Neutrophil (primary cell): ENCODE measurements at regions not wholly inside any gene's neighbourhood (a gene's known extent, or its start where the extent isn't known, plus 50 kb on each side); places are given as distances from the start of the nearest gene placed in this dataset.

Experiments
- H3K27ac ChIP-seq: fragments of 200-600 bp; sonication (generic); 2 replicates; pipeline ENCODE4 v1.5.1; 2016; ENCODE audit warnings: mild to moderate bottlenecking, moderate library complexity
- H3K27me3 ChIP-seq: fragments of 200-600 bp; sonication (generic); 2 replicates; pipeline ENCODE4 v1.6.0; 2016; ENCODE audit warnings: mild to moderate bottlenecking
- H3K36me3 ChIP-seq: fragments of 200-600 bp; sonication (generic); 2 replicates; pipeline ENCODE4 v1.5.1; 2017
- H3K4me1 ChIP-seq, 2 experiments: fragments of 200-600 bp in 1 of 2; sonication (generic) in 1 of 2; 1 replicate in 1 of 2; 2 replicates in 1 of 2; pipeline versions ENCODE4 v1.5.1 to v1.6.1; 2013 to 2016; ENCODE audit warnings: low read depth in 1 of 2, low read length in 1 of 2, mild to moderate bottlenecking in 1 of 2, moderate library complexity in 1 of 2; ENCODE audit not compliant: control insufficient read depth in 1 of 2, insufficient read depth in 1 of 2
- H3K4me3 ChIP-seq, 2 experiments: fragments of 200-600 bp in 1 of 2; sonication (generic) in 1 of 2; 1 replicate in 1 of 2; 2 replicates in 1 of 2; pipeline ENCODE4 v1.5.1; 2013 to 2016; ENCODE audit warnings: low read depth in 1 of 2, low read length in 1 of 2, mild to moderate bottlenecking in 1 of 2, moderate library complexity in 1 of 2
- H3K9me3 ChIP-seq: fragments of 200-600 bp; sonication (generic); 2 replicates; pipeline ENCODE4 v1.5.1; 2016
- TF ChIP-seq, protein P1 (sequence below): fragments of 200-600 bp; sonication (generic); IDR thresholded peaks from 2 replicates; pipeline ENCODE4 v1.5.1; 2016; ENCODE audit warnings: antibody characterized with exemption

DNA sequence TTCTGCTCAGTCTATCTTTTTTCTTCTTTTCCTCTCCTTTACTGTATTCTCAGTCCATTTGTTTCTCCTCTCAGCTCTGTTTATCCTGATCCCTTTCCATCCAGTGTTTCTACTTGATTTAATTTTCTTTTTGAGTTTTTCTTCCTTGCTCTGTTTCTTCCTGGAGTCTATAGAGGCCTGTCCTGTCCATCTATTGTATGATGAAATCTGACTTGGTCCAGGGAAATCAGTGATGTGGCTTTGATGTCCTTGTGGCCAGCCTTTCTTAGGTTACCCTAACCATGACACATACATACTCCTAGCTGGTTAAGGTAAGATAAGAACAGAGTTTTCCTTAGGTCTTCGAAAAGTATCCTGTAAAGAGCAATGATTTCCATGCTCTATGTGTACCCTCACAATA, 89.3 kb upstream of the LNX1 start:
- Histone ChIP-seq H3K4me3 (no peak overlapping the region), H3K27me3 (no peaks in the 10 kb centered on the region), H3K4me1 (peaks cover 0 to 4% of the 10 kb centered on the region in 2 experiments), H3K27ac (no peak overlapping the region), H3K36me3 (no peaks in the 10 kb centered on the region), H3K9me3 (no peaks in the 10 kb centered on the region)
- TF ChIP-seq, protein P1, sequence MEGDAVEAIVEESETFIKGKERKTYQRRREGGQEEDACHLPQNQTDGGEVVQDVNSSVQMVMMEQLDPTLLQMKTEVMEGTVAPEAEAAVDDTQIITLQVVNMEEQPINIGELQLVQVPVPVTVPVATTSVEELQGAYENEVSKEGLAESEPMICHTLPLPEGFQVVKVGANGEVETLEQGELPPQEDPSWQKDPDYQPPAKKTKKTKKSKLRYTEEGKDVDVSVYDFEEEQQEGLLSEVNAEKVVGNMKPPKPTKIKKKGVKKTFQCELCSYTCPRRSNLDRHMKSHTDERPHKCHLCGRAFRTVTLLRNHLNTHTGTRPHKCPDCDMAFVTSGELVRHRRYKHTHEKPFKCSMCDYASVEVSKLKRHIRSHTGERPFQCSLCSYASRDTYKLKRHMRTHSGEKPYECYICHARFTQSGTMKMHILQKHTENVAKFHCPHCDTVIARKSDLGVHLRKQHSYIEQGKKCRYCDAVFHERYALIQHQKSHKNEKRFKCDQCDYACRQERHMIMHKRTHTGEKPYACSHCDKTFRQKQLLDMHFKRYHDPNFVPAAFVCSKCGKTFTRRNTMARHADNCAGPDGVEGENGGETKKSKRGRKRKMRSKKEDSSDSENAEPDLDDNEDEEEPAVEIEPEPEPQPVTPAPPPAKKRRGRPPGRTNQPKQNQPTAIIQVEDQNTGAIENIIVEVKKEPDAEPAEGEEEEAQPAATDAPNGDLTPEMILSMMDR = no peak

DNA sequence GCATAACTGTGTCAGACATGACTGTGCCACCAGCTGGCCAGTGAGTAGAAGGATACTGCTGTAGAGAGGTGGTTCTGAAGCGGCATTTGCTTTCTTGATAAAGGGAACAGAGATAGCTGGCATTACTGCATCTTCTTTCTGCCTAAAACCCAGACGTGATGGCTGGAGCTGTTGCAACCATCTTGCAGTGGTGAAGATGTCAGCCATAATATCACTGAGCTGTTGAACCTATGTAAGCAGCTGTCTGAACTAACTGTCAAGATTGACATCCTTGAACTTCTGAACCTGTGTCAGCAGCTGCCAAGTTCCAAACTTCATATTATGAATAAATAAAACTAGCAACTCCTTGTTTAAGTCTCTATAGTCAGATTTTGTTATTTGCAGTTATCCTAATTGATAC, 88.9 kb upstream of the LNX1 start:
- Histone ChIP-seq H3K27me3 (no peaks in the 10 kb centered on the region), H3K4me1 (peaks cover 0 to 4% of the 10 kb centered on the region in 2 experiments), H3K36me3 (no peaks in the 10 kb centered on the region), H3K27ac (no peak overlapping the region), H3K9me3 (no peaks in the 10 kb centered on the region), H3K4me3 (no peak overlapping the region)
- TF ChIP-seq, protein P1 = no peak

DNA sequence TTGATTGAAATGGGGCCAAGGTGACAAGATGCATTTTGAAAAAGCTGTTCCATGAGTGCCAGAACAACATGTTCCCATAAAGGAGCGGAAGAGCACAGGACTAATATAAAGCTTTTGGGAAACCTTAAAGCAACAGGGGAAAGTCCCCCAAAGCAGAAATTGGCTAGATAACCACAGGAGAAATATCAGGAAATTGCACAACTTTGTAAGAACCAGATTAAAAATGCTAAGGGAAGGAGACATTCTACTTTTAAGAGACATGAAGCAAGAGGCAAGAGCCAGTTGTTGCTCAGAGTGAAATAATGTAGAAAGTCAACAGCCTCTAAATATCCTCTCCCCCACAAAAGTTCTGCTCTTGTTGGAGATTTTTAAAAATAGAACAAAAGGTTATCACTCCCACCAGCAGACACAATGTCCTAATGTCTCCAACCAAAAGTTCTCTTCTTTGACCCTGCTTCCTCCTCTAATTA, 85.2 kb upstream of the LNX1 start:
- Histone ChIP-seq H3K27ac (no peak overlapping the region), H3K4me3 (no peak overlapping the region), H3K27me3 (no peaks in the 10 kb centered on the region), H3K4me1 (peaks cover 0 to 4% of the 10 kb centered on the region in 2 experiments), H3K36me3 (no peaks in the 10 kb centered on the region), H3K9me3 (no peaks in the 10 kb centered on the region)
- TF ChIP-seq, protein P1 = no peak

DNA sequence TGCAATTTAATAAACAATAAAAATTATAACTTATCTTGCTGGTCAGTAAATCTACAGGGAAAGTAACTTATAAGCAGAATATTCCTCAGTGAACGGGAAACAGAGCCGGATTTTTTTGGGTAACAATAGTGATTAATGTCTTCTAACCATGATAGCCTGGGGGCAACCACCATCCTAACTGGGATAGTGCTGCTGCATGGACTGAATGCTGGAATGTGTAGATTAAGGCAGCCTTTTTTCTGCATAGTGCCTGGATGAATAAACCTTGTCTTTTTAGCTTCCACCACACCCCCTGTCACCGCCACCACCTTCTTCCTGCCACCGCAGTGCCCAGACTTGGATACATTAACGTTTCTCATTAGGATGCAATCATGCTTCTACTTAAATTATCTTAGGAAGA, 83.6 kb upstream of the LNX1 start:
- Histone ChIP-seq H3K4me1 (peaks cover 0 to 4% of the 10 kb centered on the region in 2 experiments), H3K36me3 (no peaks in the 10 kb centered on the region), H3K27ac (no peak overlapping the region), H3K9me3 (no peaks in the 10 kb centered on the region), H3K27me3 (no peaks in the 10 kb centered on the region), H3K4me3 (no peak overlapping the region)
- TF ChIP-seq, protein P1 = no peak

DNA sequence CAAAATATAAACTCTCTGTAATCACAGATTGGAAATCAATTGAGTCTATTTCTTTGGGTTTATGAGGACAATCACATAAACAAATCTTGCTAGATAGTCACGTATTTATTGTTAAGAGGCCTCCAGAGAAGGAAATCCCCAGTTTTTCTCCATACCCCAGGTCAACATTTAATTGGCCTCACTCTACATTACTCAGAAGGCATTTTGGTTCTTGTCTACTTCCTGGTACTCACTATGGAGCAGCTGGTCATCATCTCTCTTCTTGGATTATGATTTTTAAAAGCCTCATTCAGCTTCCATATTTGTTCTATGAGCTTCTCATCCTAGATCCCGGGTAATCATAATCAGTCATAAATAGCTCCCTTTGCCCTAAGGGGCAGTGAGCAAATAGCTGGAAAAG, 81.6 kb upstream of the LNX1 start:
- Histone ChIP-seq H3K27me3 (no peaks in the 10 kb centered on the region), H3K27ac (no peak overlapping the region), H3K4me3 (no peak overlapping the region), H3K36me3 (no peaks in the 10 kb centered on the region), H3K9me3 (no peaks in the 10 kb centered on the region), H3K4me1 (peaks cover 0 to 4% of the 10 kb centered on the region in 2 experiments)
- TF ChIP-seq, protein P1 = no peak

DNA sequence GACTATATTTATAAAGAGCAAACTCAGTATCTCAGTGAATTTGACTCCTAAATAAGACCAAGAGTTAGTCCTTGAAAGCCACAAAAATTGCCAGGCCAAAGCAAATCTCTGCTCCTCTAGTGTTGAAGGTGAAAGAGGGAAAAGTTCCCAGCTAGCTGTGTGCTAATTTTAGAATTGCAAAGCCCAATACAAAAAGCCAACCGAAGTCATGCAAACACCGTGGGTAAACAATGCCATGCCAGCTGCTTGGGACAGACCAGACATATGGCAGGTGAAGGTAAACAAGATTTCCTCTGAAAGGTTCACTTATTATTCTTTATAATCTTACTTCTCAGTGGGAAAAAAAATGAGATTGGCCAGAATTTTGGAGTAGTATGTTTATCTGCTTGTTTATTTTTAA, 80.5 kb upstream of the LNX1 start:
- Histone ChIP-seq H3K4me3 (no peak overlapping the region), H3K9me3 (no peaks in the 10 kb centered on the region), H3K36me3 (no peaks in the 10 kb centered on the region), H3K27ac (no peak overlapping the region), H3K27me3 (no peaks in the 10 kb centered on the region), H3K4me1 (peaks cover 0 to 4% of the 10 kb centered on the region in 2 experiments)
- TF ChIP-seq, protein P1 = no peak
